ENCODE measurements at regions not wholly inside any gene's neighbourhood (a gene's known extent, or its start where the extent isn't known, plus 50 kb on each side); places are given as distances from the start of the nearest gene placed in this dataset.
A peak's percentile ranks its signal among the peaks of the same experiment; 100 is the strongest.
"Not testable (repeated sequence)": the region's sequence is repeated elsewhere in the genome, so short reads cannot be mapped to it uniquely, and the experiment has no call there.

DNA sequence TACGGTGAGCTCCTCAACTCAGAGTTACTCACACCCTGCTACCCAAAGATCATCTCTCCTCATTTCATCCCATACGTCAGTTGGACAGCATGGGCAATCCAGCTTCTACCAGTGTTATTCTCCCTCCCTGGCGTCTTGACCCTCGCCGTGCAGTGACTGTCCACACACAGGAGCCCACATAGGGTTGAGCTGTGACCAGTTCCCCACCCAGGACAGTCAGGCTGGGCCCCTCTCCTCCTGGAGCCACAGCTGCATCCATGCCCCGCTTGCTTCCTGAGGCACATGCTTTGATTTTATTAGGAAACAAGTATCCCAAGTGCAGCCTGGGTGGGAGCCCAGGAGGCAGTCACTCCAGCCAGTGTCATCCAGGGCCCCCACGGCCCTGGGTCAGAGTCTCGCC lies 140.3 kb upstream of the SFSWAP start:
- no peak for TF ChIP-seq MYC (IDR thresholded peaks at IDR 0.05; ENCODE audit: low read depth, low read length)
- no peak for DNase-seq (ENCODE audit: low read depth)
- H3K4me3 ChIP-seq (ENCODE audit: low read depth, low read length): no peak overlapping the region

DNA sequence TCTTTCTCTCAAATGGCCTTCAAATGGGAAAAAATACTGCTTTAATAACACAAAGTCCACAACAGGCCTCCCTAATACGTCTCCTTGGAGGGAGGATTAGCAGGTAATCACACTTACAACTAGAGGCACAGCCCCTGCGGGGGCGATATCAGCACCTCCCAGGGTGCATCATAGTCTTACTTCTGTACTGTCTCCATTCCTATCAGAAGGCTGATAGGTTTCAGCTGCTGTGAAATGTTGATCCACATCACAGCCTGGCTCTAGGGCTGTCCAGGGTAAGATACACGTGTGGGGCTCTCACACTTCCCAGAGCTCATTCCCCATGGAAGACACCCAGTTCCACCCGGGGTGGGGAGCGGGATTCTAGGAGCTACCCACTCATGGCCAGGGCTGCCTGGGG lies 139.1 kb upstream of the SFSWAP start:
- no peak overlapping the region for H3K4me3 ChIP-seq (ENCODE audit: low read depth, low read length)
- no peak for DNase-seq (ENCODE audit: low read depth)
- TF ChIP-seq MYC (IDR thresholded peaks at IDR 0.05; ENCODE audit: low read depth, low read length): no peak
- TF ChIP-seq, protein P1, sequence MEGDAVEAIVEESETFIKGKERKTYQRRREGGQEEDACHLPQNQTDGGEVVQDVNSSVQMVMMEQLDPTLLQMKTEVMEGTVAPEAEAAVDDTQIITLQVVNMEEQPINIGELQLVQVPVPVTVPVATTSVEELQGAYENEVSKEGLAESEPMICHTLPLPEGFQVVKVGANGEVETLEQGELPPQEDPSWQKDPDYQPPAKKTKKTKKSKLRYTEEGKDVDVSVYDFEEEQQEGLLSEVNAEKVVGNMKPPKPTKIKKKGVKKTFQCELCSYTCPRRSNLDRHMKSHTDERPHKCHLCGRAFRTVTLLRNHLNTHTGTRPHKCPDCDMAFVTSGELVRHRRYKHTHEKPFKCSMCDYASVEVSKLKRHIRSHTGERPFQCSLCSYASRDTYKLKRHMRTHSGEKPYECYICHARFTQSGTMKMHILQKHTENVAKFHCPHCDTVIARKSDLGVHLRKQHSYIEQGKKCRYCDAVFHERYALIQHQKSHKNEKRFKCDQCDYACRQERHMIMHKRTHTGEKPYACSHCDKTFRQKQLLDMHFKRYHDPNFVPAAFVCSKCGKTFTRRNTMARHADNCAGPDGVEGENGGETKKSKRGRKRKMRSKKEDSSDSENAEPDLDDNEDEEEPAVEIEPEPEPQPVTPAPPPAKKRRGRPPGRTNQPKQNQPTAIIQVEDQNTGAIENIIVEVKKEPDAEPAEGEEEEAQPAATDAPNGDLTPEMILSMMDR (IDR thresholded peaks at IDR 0.05; ENCODE audit: low read depth, low read length): no peak
- TF ChIP-seq POLR2A (IDR thresholded peaks at IDR 0.05; ENCODE audit: extremely low read depth, insufficient read length): no peak
- TF ChIP-seq, protein P2, sequence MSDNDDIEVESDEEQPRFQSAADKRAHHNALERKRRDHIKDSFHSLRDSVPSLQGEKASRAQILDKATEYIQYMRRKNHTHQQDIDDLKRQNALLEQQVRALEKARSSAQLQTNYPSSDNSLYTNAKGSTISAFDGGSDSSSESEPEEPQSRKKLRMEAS (IDR thresholded peaks at IDR 0.05; ENCODE audit: low read depth, low read length): no peak

DNA sequence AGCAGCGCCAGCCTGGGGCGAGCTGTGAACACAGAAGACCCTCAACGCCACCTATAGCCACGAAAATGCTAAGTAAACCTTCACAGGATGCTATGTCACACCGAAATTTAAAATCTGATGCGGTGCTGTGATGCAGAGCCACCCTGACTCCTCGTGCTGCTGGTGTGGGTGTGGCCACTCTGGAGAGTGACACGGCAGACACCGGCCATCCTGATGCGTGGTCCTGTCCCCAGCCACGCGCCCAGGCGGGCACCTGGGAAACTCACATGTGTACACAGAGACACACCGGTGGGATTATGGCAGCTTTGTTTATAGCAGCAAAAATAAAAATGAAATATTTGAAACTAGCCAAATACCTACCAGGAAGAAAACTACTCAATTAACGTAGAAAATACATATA lies 138.3 kb upstream of the SFSWAP start:
- TF ChIP-seq POLR2A (IDR thresholded peaks at IDR 0.05; ENCODE audit: extremely low read depth, insufficient read length) (no peak), MYC (IDR thresholded peaks at IDR 0.05; ENCODE audit: low read depth, low read length) (no peak)
- TF ChIP-seq, protein P2 (IDR thresholded peaks at IDR 0.05; ENCODE audit: low read depth, low read length): no peak
- TF ChIP-seq, protein P1 (IDR thresholded peaks at IDR 0.05; ENCODE audit: low read depth, low read length): no peak
- DNase-seq (ENCODE audit: low read depth): no peak
- no peak overlapping the region for H3K4me3 ChIP-seq (ENCODE audit: low read depth, low read length)

DNA sequence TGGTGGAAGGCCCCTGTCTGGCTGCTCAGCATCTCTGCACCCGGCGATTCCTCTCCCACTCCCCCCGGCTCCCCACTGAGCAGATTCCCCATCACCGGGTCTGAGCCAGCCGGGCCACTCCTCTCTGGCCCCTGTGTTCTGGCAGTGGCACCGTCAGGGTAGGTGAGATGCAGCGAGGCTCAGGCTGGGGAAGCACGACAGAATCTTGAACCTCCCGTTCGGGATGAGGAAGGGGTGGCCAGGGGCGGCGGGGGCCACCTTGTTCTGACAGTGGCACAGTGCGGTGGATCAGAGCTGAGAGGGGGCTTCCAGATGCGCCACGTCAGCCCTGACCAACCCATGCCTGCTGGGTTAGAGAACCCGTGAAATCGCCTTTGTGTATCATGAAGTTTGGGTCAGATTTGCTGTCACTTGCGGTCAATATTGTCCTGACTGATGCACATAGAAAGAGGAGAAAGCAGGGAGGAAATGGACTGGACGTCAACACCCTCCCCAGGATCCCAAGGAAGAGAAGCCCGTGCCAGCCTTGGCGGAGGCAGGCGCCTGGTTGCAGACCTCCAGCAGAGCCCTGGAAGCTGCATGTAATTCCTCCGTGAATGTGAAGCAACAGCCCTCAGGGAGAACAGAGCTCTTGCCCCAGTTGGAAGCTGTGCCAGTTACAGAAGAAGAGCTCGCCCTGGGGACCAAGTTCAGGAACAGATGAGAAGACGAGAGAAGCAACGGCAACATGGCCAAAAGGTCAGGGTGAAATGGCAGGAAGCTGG lies 137.1 kb upstream of the SFSWAP start:
- H3K4me3 ChIP-seq (ENCODE audit: low read depth, low read length): no peak overlapping the region
- no peak for TF ChIP-seq POLR2A (IDR thresholded peaks at IDR 0.05; ENCODE audit: extremely low read depth, insufficient read length)
- TF ChIP-seq, protein P1 (IDR thresholded peaks at IDR 0.05; ENCODE audit: low read depth, low read length): no peak
- TF ChIP-seq MYC (IDR thresholded peaks at IDR 0.05; ENCODE audit: low read depth, low read length): no peak
- no peak for DNase-seq (ENCODE audit: low read depth)

DNA sequence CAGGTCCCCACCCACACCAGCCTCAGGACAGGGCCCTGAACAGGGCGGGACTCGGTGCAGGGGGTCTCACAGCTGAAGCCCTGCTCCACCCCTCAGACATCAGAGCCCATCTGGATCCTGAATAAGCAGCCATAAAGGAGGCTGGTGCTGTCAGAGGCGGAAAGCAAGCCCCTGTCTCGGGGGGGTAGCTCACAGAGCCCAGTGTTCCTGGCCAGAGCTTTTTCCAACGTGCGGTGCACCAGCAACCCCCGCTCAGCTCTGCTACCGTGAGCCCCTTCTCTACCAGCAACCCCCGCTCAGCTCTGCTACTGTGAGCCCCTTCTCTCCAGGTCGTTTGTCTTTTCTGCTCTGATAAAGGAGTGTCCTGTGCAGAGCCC lies 136.5 kb upstream of the SFSWAP start:
- DNase-seq (ENCODE audit: low read depth): no peak
- no peak overlapping the region for H3K4me3 ChIP-seq (ENCODE audit: low read depth, low read length)
- TF ChIP-seq, protein P2 (IDR thresholded peaks at IDR 0.05; ENCODE audit: low read depth, low read length): no peak
- no peak for TF ChIP-seq MYC (IDR thresholded peaks at IDR 0.05; ENCODE audit: low read depth, low read length)
- TF ChIP-seq, protein P1 (IDR thresholded peaks at IDR 0.05; ENCODE audit: low read depth, low read length): no peak

DNA sequence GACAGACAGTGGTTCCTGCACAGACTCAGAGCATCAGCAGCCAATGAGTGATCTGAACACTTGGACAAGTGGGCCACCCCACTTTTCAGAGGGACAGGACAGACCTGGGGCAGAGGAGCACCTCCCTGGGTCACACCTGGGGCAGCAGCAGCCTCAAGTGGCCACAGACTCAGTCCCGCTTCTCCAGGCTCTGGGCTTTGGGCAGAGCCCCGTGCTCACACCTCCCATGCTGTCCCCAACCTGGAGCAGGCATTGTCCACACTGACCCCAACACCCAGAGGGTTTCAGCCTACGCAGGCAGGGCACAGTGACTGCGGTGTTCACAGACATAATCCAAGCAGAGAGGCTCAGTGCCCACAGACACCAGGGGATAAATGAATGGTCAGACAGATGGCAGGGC lies 135.5 kb upstream of the SFSWAP start:
- TF ChIP-seq, protein P1 (IDR thresholded peaks at IDR 0.05; ENCODE audit: low read depth, low read length): no peak
- no peak for TF ChIP-seq POLR2A (IDR thresholded peaks at IDR 0.05; ENCODE audit: extremely low read depth, insufficient read length)
- TF ChIP-seq, protein P2 (IDR thresholded peaks at IDR 0.05; ENCODE audit: low read depth, low read length): no peak
- no peak for TF ChIP-seq MYC (IDR thresholded peaks at IDR 0.05; ENCODE audit: low read depth, low read length)
- no peak for DNase-seq (ENCODE audit: low read depth)
- H3K4me3 ChIP-seq (ENCODE audit: low read depth, low read length): no peak overlapping the region

DNA sequence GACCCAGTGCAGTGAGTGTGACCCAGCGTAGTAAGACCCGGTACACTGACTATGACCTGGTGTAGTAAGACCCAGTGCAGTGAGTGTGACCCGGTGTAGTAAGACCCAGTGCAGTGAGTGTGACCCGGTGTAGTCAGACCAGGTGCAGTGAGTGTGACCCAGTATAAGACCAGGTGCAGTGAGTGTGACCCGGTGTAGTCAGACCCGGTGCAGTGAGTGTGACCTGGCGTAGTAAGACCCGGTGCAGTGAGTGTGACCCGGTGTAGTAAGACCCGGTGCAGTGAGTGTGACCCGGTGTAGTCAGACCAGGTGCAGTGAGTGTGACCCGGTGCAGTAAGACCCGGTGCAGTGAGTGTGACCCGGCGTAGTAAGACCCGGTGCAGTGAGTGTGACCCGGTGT lies 134.2 kb upstream of the SFSWAP start:
- peak; percentile 43 for DNase-seq (ENCODE audit: low read depth)

More for the DNA sequence above, 134.2 kb upstream of the SFSWAP start:
- H3K4me3 ChIP-seq (ENCODE audit: low read depth, low read length): not testable (repeated sequence)

Measured in NB4 (cell line).